ENCODE measurements at regions not wholly inside any gene's neighbourhood (a gene's known extent, or its start where the extent isn't known, plus 50 kb on each side); places are given as distances from the start of the nearest gene placed in this dataset.

DNA sequence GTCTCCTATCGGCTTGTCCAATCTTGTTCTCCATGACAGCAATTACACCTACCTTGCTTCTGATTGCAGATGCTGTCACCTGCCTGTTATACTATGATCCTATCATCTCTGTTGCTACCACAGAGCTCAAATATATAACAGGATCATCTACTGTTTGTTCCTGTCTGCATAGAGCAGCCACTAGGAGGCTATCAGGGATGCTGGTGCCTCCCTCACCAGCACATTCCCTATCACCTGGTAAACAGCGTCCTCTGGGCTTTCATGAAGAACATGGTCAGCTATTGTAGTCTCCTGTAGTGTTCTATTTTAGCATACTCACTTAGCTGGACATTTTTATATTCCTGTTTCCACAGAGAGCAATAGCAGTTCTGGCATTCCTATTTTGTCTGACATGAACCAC is 87.8 kb upstream of the FAT3 start:
- TF ChIP-seq POLR2A (IDR thresholded peaks at IDR 0.05; ENCODE audit: low read depth, low read length): no peak
- no peak for TF ChIP-seq EZH2 (IDR thresholded peaks at IDR 0.05; ENCODE audit: borderline replicate concordance, low read depth, low read length, severe bottlenecking)
- TF ChIP-seq, protein P1, sequence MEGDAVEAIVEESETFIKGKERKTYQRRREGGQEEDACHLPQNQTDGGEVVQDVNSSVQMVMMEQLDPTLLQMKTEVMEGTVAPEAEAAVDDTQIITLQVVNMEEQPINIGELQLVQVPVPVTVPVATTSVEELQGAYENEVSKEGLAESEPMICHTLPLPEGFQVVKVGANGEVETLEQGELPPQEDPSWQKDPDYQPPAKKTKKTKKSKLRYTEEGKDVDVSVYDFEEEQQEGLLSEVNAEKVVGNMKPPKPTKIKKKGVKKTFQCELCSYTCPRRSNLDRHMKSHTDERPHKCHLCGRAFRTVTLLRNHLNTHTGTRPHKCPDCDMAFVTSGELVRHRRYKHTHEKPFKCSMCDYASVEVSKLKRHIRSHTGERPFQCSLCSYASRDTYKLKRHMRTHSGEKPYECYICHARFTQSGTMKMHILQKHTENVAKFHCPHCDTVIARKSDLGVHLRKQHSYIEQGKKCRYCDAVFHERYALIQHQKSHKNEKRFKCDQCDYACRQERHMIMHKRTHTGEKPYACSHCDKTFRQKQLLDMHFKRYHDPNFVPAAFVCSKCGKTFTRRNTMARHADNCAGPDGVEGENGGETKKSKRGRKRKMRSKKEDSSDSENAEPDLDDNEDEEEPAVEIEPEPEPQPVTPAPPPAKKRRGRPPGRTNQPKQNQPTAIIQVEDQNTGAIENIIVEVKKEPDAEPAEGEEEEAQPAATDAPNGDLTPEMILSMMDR (IDR thresholded peaks at IDR 0.05; ENCODE audit: extremely low read depth in 1 of 2, insufficient read depth in 1 of 2, low read depth in 1 of 2, low read length in 2 of 2): no peak
- TF ChIP-seq, protein P2, sequence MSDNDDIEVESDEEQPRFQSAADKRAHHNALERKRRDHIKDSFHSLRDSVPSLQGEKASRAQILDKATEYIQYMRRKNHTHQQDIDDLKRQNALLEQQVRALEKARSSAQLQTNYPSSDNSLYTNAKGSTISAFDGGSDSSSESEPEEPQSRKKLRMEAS (IDR thresholded peaks at IDR 0.05; ENCODE audit: insufficient read depth, insufficient read length): no peak
- no peak for TF ChIP-seq POLR2AphosphoS5 (IDR thresholded peaks at IDR 0.05; ENCODE audit: insufficient read depth, low read depth, low read length)
- TF ChIP-seq FOS (IDR thresholded peaks at IDR 0.05; ENCODE audit: borderline replicate concordance, insufficient read depth, low read length): no peak
- no peak for TF ChIP-seq MYC (IDR thresholded peaks at IDR 0.05; ENCODE audit: low read depth, low read length)

Data from endothelial cell of umbilical vein (primary cell).